Peyer's patch (tissue), 4 donors: ENCODE measurements at regions not wholly inside any gene's neighbourhood (a gene's known extent, or its start where the extent isn't known, plus 50 kb on each side); places are given as distances from the start of the nearest gene placed in this dataset.

Experiments
- CTCF ChIP-seq, 6 experiments: fragments of 450-650 bp in 4 of 6; fragments of 200-600 bp in 2 of 6; sonication (generic) in 1 of 6; IDR thresholded peaks; one replicate each; pipeline ENCODE4 v1.5.1; 2017 to 2019; ENCODE audit warnings: antibody characterized with exemption in 6 of 6, mild to moderate bottlenecking in 3 of 6, moderate library complexity in 1 of 6
- POLR2A ChIP-seq, 2 donors: fragments of 450-650 bp; IDR thresholded peaks; one replicate each; pipeline ENCODE4 v1.5.1; 2017; ENCODE audit warnings: antibody characterized with exemption in 2 of 2, mild to moderate bottlenecking in 2 of 2, moderate library complexity in 2 of 2

- no peak for TF ChIP-seq CTCF (IDR thresholded peaks at IDR 0.05)
- TF ChIP-seq POLR2A (IDR thresholded peaks at IDR 0.05): no peak
These were observed 131.7 kb upstream of the VLDLR start for GRCh38 chr9:2489838-2490314.
